ENCODE measurements at regions not wholly inside any gene's neighbourhood (a gene's known extent, or its start where the extent isn't known, plus 50 kb on each side); places are given as distances from the start of the nearest gene placed in this dataset.

DNA sequence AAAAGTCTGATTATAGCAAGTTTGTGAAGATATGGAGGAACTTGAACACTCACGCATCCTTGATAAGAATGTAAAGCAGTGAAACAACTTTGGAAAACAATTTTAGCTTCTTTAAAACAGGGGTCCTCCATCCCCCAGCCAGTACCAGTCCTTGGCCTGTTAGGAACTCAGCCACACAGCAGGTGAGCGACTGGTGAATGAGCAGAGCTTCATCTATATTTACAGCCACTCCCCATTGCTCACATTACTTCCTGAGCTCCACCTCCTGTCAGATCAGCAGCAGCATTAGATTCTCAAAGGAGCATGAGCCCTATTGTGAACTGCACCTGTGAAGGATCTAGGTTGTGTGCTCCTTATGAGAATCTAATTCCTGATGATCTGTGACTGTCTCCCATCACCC lies 530.3 kb upstream of the PRKX start:
- no peak for DNase-seq (ENCODE audit: low read depth)
- H3K27ac ChIP-seq (ENCODE audit: low read depth, low read length), result no peak overlapping the region
- H3K36me3 Mint-ChIP-seq (ENCODE audit: low read depth, unreplicated experiment), result no peaks in the 10 kb centered on the region
- no peak overlapping the region for H3K9ac ChIP-seq (ENCODE audit: low read length)
- no peaks in the 10 kb centered on the region for H3K9me3 Mint-ChIP-seq (ENCODE audit: unreplicated experiment)
- TF ChIP-seq, protein P1, sequence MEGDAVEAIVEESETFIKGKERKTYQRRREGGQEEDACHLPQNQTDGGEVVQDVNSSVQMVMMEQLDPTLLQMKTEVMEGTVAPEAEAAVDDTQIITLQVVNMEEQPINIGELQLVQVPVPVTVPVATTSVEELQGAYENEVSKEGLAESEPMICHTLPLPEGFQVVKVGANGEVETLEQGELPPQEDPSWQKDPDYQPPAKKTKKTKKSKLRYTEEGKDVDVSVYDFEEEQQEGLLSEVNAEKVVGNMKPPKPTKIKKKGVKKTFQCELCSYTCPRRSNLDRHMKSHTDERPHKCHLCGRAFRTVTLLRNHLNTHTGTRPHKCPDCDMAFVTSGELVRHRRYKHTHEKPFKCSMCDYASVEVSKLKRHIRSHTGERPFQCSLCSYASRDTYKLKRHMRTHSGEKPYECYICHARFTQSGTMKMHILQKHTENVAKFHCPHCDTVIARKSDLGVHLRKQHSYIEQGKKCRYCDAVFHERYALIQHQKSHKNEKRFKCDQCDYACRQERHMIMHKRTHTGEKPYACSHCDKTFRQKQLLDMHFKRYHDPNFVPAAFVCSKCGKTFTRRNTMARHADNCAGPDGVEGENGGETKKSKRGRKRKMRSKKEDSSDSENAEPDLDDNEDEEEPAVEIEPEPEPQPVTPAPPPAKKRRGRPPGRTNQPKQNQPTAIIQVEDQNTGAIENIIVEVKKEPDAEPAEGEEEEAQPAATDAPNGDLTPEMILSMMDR (IDR thresholded peaks at IDR 0.05; ENCODE audit: insufficient read depth, low read depth, low read length), result no peak
- no peak for TF ChIP-seq EZH2 (IDR thresholded peaks at IDR 0.05; ENCODE audit: insufficient read depth, low read length)
- H3K4me2 ChIP-seq (ENCODE audit: low read length), result no peak overlapping the region
- no peaks in the 10 kb centered on the region for H3K36me3 ChIP-seq (ENCODE audit: insufficient read depth, low read length)
- no peak overlapping the region for H2AFZ ChIP-seq (ENCODE audit: low read depth, low read length)
- H3K27ac Mint-ChIP-seq (ENCODE audit: unreplicated experiment), result no peak overlapping the region
- H3K4me1 ChIP-seq (ENCODE audit: insufficient read depth, low read length), result no peaks in the 10 kb centered on the region
- peak; percentile 80 for FAIRE-seq
- no peaks in the 10 kb centered on the region for H3K4me1 Mint-ChIP-seq (ENCODE audit: low read depth, unreplicated experiment)
- H3K79me2 ChIP-seq (ENCODE audit: insufficient read depth, low read length), result no peaks in the 10 kb centered on the region
- no peaks in the 10 kb centered on the region for H3K27me3 ChIP-seq (ENCODE audit: insufficient read depth, low read length)
- H3K9me3 ChIP-seq (ENCODE audit: insufficient read depth, low read depth, low read length), result no peaks in the 10 kb centered on the region
- no peaks in the 10 kb centered on the region for H3K27me3 Mint-ChIP-seq (ENCODE audit: low read depth, unreplicated experiment)
- no peak overlapping the region for H3K4me3 ChIP-seq (ENCODE audit: insufficient read depth, low read depth, low read length)
- no peaks in the 10 kb centered on the region for H4K20me1 ChIP-seq (ENCODE audit: insufficient read depth, low read length)
- no peak overlapping the region for H3K4me3 Mint-ChIP-seq (ENCODE audit: unreplicated experiment)

GRCh38 chrX:4240541-4241194 lies 527.2 kb upstream of the PRKX start:
- Mint-ChIP-seq H3K27ac (ENCODE audit: unreplicated experiment) (no peak overlapping the region), H3K36me3 (ENCODE audit: low read depth, unreplicated experiment) (no peaks in the 10 kb centered on the region), H3K4me3 (ENCODE audit: unreplicated experiment) (no peak overlapping the region), H3K27me3 (ENCODE audit: low read depth, unreplicated experiment) (no peaks in the 10 kb centered on the region), H3K4me1 (ENCODE audit: low read depth, unreplicated experiment) (no peaks in the 10 kb centered on the region), H3K9me3 (ENCODE audit: unreplicated experiment) (no peaks in the 10 kb centered on the region)
- no peaks in the 10 kb centered on the region for H3K79me2 ChIP-seq (ENCODE audit: insufficient read depth, low read length)
- H3K9ac ChIP-seq (ENCODE audit: low read length), result no peak overlapping the region
- H3K4me3 ChIP-seq (ENCODE audit: insufficient read depth, low read depth, low read length), result no peak overlapping the region
- no peaks in the 10 kb centered on the region for H3K4me1 ChIP-seq (ENCODE audit: insufficient read depth, low read length)
- no peak for TF ChIP-seq EZH2 (IDR thresholded peaks at IDR 0.05; ENCODE audit: insufficient read depth, low read length)
- TF ChIP-seq, protein P1 (IDR thresholded peaks at IDR 0.05; ENCODE audit: insufficient read depth, low read depth, low read length), result no peak
- no peaks in the 10 kb centered on the region for H4K20me1 ChIP-seq (ENCODE audit: insufficient read depth, low read length)
- H3K9me3 ChIP-seq (ENCODE audit: insufficient read depth, low read depth, low read length), result no peaks in the 10 kb centered on the region
- no peak overlapping the region for H2AFZ ChIP-seq (ENCODE audit: low read depth, low read length)
- H3K27ac ChIP-seq (ENCODE audit: low read depth, low read length), result no peak overlapping the region
- no peaks in the 10 kb centered on the region for H3K27me3 ChIP-seq (ENCODE audit: insufficient read depth, low read length)
- DNase-seq (ENCODE audit: low read depth) (no peak), FAIRE-seq (no peak)
- H3K36me3 ChIP-seq (ENCODE audit: insufficient read depth, low read length), result no peaks in the 10 kb centered on the region
- H3K4me2 ChIP-seq (ENCODE audit: low read length), result no peak overlapping the region

Data from astrocyte (in vitro differentiated cells and primary cell).